ENCODE measurements at regions not wholly inside any gene's neighbourhood (a gene's known extent, or its start where the extent isn't known, plus 50 kb on each side); places are given as distances from the start of the nearest gene placed in this dataset.

GRCh38 chr9:109716631-109717030, 63.4 kb upstream of the PALM2AKAP2 start:
- no peak for DNase-seq
- H3K4me1 ChIP-seq (ENCODE audit: control insufficient read depth, insufficient read depth, low read length) = peaks cover 10% of the 10 kb centered on the region
- ChIA-PET POLR2A (ENCODE audit: unreplicated experiment) (no interaction called here), CTCF (no interaction called here)
- no peak overlapping the region for H4K91ac ChIP-seq (ENCODE audit: insufficient read depth, low read depth, low read length)
- TF ChIP-seq MAZ (IDR thresholded peaks at IDR 0.05; ENCODE audit: borderline replicate concordance, low read depth, low read length) (no peak), USF2 (IDR thresholded peaks at IDR 0.05; ENCODE audit: low read depth, low read length) (no peak), MXI1 (IDR thresholded peaks at IDR 0.05; ENCODE audit: borderline replicate concordance, low read depth, low read length) (no peak), CHD1 (IDR thresholded peaks at IDR 0.05; ENCODE audit: low read depth, low read length) (no peak), ELK1 (IDR thresholded peaks at IDR 0.05; ENCODE audit: borderline replicate concordance, low read depth, low read length) (no peak), RFX5 (IDR thresholded peaks at IDR 0.05; ENCODE audit: low read depth, low read length) (no peak), POLR2A (IDR thresholded peaks at IDR 0.05; ENCODE audit: low read depth, low read length) (no peak), RCOR1 (IDR thresholded peaks at IDR 0.05; ENCODE audit: insufficient replicate concordance, low read length) (no peak), MAFK (IDR thresholded peaks at IDR 0.05; ENCODE audit: low read depth, low read length) (no peak), CEBPB (IDR thresholded peaks at IDR 0.05; ENCODE audit: low read depth, low read length) (no peak), SMC3 (IDR thresholded peaks at IDR 0.05; ENCODE audit: low read depth, low read length) (no peak), NFE2L2 (IDR thresholded peaks at IDR 0.05; ENCODE audit: low read depth, low read length) (no peak), BHLHE40 (IDR thresholded peaks at IDR 0.05; ENCODE audit: low read depth, low read length) (no peak), FOS (IDR thresholded peaks at IDR 0.05; ENCODE audit: low read depth, low read length) (no peak), RAD21 (IDR thresholded peaks at IDR 0.05; ENCODE audit: low read length) (no peak), CTCF (conservative IDR thresholded peaks at IDR 0.05; ENCODE audit: low read depth, low read length) (no peak)
- BruUV-seq (replicated peaks) = no TSS peak
- intact Hi-C loops (cut with micrococcal nuclease) = no loop called here
- no peak overlapping the region for H3K4me2 ChIP-seq (ENCODE audit: low read depth, low read length)
- no peak overlapping the region for H3K4ac ChIP-seq (ENCODE audit: low read depth, low read length)
- no peak overlapping the region for H2BK120ac ChIP-seq (ENCODE audit: low read depth, low read length)
- no peak overlapping the region for H3K56ac ChIP-seq (ENCODE audit: extremely low read depth, insufficient read depth, low read length)
- peaks cover 3% of the 10 kb centered on the region; the same call in 1 of the 2 replicates for H3K9me1 ChIP-seq (ENCODE audit: insufficient read depth, low read length)
- no peaks in the 10 kb centered on the region for H3K9me3 ChIP-seq (ENCODE audit: control insufficient read depth, insufficient read depth, low read length)
- ATAC-seq (ENCODE audit: low read depth) = no peak
- H4K20me1 ChIP-seq (ENCODE audit: insufficient read depth, low read length) = no peaks in the 10 kb centered on the region
- no peak overlapping the region for H3K4me3 ChIP-seq (ENCODE audit: insufficient read depth, low read depth, low read length)
- no peak overlapping the region for H2BK5ac ChIP-seq (ENCODE audit: low read depth, low read length, poor library complexity, severe bottlenecking)
- no peak overlapping the region for H2BK15ac ChIP-seq (ENCODE audit: low read depth, low read length)
- peaks cover 10% of the 10 kb centered on the region for H3K27me3 ChIP-seq (ENCODE audit: control insufficient read depth, insufficient read depth, low read length)
- dilution Hi-C loops (cut with HindIII; ENCODE audit: low sequenced_read_pairs, unreplicated experiment) = no loop called here
- H3K36me3 ChIP-seq (ENCODE audit: control insufficient read depth, insufficient read depth, low read length) = no peaks in the 10 kb centered on the region
- 0 out of 2 replicates have a peak overlapping the region, but pooled peaks have one; percentile 7 for H2BK20ac ChIP-seq (ENCODE audit: low read depth, low read length)
- H3K79me1 ChIP-seq (ENCODE audit: low read depth in 1 of 2, low read length in 2 of 2) = no peaks in the 10 kb centered on the region
- no peak overlapping the region for H3K18ac ChIP-seq (ENCODE audit: low read depth, low read length)
- no peak overlapping the region for H3K9ac ChIP-seq (ENCODE audit: low read depth, low read length)
- no peak overlapping the region for H2AFZ ChIP-seq (replicated peaks; ENCODE audit: low read length, poor library complexity)
- no peak overlapping the region for H3K23ac ChIP-seq (ENCODE audit: low read depth, low read length)
- H4K8ac ChIP-seq (ENCODE audit: low read depth in 2 of 2, low read length in 2 of 2) = no peak overlapping the region
- no peak overlapping the region for H2AK5ac ChIP-seq (ENCODE audit: low read depth, low read length)
- no peak overlapping the region for H2AK9ac ChIP-seq (replicated peaks; ENCODE audit: low read depth, low read length, poor library complexity)
- H3K14ac ChIP-seq (replicated peaks; ENCODE audit: low read depth, low read length) = no peak overlapping the region
- in situ Hi-C loops (cut with MboI; ENCODE audit: low sequenced_read_pairs) = no loop called here
- H4K5ac ChIP-seq (ENCODE audit: low read depth, low read length) = no peak overlapping the region
- WGBS, 2 experiments (ENCODE audit: extremely low coverage in 2 of 2, insufficient read length in 1 of 2) = no CpG with 5 or more reads among the region's 1 CpG
- H3K27ac ChIP-seq (ENCODE audit: insufficient read depth, low read length) = no peak overlapping the region

Measured in IMR-90 (cell line).